ENCODE measurements at regions not wholly inside any gene's neighbourhood (a gene's known extent, or its start where the extent isn't known, plus 50 kb on each side); places are given as distances from the start of the nearest gene placed in this dataset.
"Not testable (repeated sequence)": the region's sequence is repeated elsewhere in the genome, so short reads cannot be mapped to it uniquely, and the experiment has no call there.

GRCh38 chr14:106343626-106344025 lies 817.2 kb downstream of the TMEM121 start (continued):
- TF ChIP-seq EZH2phosphoT487 (IDR thresholded peaks at IDR 0.05; ENCODE audit: unreplicated experiment) (no peak), STAT1 (IDR thresholded peaks at IDR 0.05; ENCODE audit: unreplicated experiment) (no peak), ZNF114 (CRISPR knock-in tag; IDR thresholded peaks at IDR 0.05) (no peak)

- not testable (repeated sequence) for H2AFZ ChIP-seq; H3K79me2 ChIP-seq (replicated peaks; ENCODE audit: insufficient read depth); H3F3A ChIP-seq (replicated peaks; ENCODE audit: low read depth); H3K4me3 ChIP-seq; H3K4me1 Mint-ChIP-seq; H3K27ac ChIP-seq (ENCODE audit: low read depth); H3K27me3 Mint-ChIP-seq (ENCODE audit: insufficient read depth, low read depth, poor library complexity); H3K4me1 ChIP-seq (ENCODE audit: insufficient read depth); H3K4me2 ChIP-seq; H3K4me3 Mint-ChIP-seq; H4K20me1 ChIP-seq (replicated peaks; ENCODE audit: insufficient read depth); H3K27me3 ChIP-seq (ENCODE audit: insufficient read depth); H3K27ac Mint-ChIP-seq; DNase-seq (ENCODE audit: low spot score); ATAC-seq; H3K9me2 ChIP-seq (ENCODE audit: insufficient read depth)
- peaks cover 37% of the 10 kb centered on the region for H3K36me3 ChIP-seq (ENCODE audit: insufficient read depth)
- Mint-ChIP-seq H3K9me3 (peaks cover 92% of the 10 kb centered on the region), H3K36me3 (ENCODE audit: low read depth) (peaks cover 66% of the 10 kb centered on the region)
These were observed 817.8 kb downstream of the TMEM121 start for GRCh38 chr14:106344065-106344614.

- not testable (repeated sequence) for H3K4me2 ChIP-seq; H3K4me3 ChIP-seq; H3K79me2 ChIP-seq (replicated peaks; ENCODE audit: insufficient read depth); H3K4me1 Mint-ChIP-seq; H3K27me3 Mint-ChIP-seq (ENCODE audit: insufficient read depth, low read depth, poor library complexity); H3K4me1 ChIP-seq (ENCODE audit: insufficient read depth); H3K4me3 Mint-ChIP-seq; ATAC-seq; H3K27me3 ChIP-seq (ENCODE audit: insufficient read depth); H3K27ac ChIP-seq (ENCODE audit: low read depth); H3K9me2 ChIP-seq (ENCODE audit: insufficient read depth); H2AFZ ChIP-seq; H4K20me1 ChIP-seq (replicated peaks; ENCODE audit: insufficient read depth); H3F3A ChIP-seq (replicated peaks; ENCODE audit: low read depth); H3K27ac Mint-ChIP-seq; DNase-seq (ENCODE audit: low spot score)
- H3K36me3 Mint-ChIP-seq (ENCODE audit: low read depth): peaks cover 69% of the 10 kb centered on the region
- peaks cover 37% of the 10 kb centered on the region for H3K36me3 ChIP-seq (ENCODE audit: insufficient read depth)
- H3K9me3 Mint-ChIP-seq: peaks cover 94% of the 10 kb centered on the region
These were observed 818.6 kb downstream of the TMEM121 start for GRCh38 chr14:106344791-106345479.

- no peaks in the 10 kb centered on the region for H3K4me1 ChIP-seq (ENCODE audit: insufficient read depth)
- H3K9me3 Mint-ChIP-seq: peaks cover 97% of the 10 kb centered on the region
- no peaks in the 10 kb centered on the region for H3K27me3 ChIP-seq (ENCODE audit: insufficient read depth)
- TF ChIP-seq ZNF331 (CRISPR knock-in tag; IDR thresholded peaks at IDR 0.05; ENCODE audit: low read depth) (no peak), REST (IDR thresholded peaks at IDR 0.05; ENCODE audit: unreplicated experiment) (no peak), ZNF114 (CRISPR knock-in tag; IDR thresholded peaks at IDR 0.05) (no peak)
These were observed 819.7 kb downstream of the TMEM121 start for GRCh38 chr14:106346084-106346483.

More at GRCh38 chr14:106346084-106346483, 819.7 kb downstream of the TMEM121 start:
- H3K4me1 Mint-ChIP-seq: no peaks in the 10 kb centered on the region
- Histone ChIP-seq H3K79me2 (replicated peaks; ENCODE audit: insufficient read depth) (no peaks in the 10 kb centered on the region), H3K27ac (ENCODE audit: low read depth) (no peak overlapping the region), H3K4me2 (no peak overlapping the region), H3F3A (replicated peaks; ENCODE audit: low read depth) (no peaks in the 10 kb centered on the region), H3K4me3 (no peak overlapping the region; the same call in 1 of the 2 replicates), H2AFZ (no peak overlapping the region), H4K20me1 (replicated peaks; ENCODE audit: insufficient read depth) (no peaks in the 10 kb centered on the region), H3K36me3 (ENCODE audit: insufficient read depth) (peaks cover 37% of the 10 kb centered on the region), H3K9me2 (ENCODE audit: insufficient read depth) (peaks cover 3% of the 10 kb centered on the region; the same call in 1 of the 2 replicates)
- peaks cover 8% of the 10 kb centered on the region for H3K27me3 Mint-ChIP-seq (ENCODE audit: insufficient read depth, low read depth, poor library complexity)
- H3K4me3 Mint-ChIP-seq: no peak overlapping the region
- ATAC-seq (no peak), DNase-seq (ENCODE audit: low spot score) (no peak)
- peaks cover 74% of the 10 kb centered on the region for H3K36me3 Mint-ChIP-seq (ENCODE audit: low read depth)
- no peak overlapping the region for H3K27ac Mint-ChIP-seq
